Cerebellar nuclear complex (tissue), 1 donor: ENCODE measurements at regions not wholly inside any gene's neighbourhood (a gene's known extent, or its start where the extent isn't known, plus 50 kb on each side); places are given as distances from the start of the nearest gene placed in this dataset.

Experiments used
- DNase-seq, 2 experiments: peaks; one replicate each; lab custom pipeline; 2025; lab: John Stamatoyannopoulos, UW

DNA sequence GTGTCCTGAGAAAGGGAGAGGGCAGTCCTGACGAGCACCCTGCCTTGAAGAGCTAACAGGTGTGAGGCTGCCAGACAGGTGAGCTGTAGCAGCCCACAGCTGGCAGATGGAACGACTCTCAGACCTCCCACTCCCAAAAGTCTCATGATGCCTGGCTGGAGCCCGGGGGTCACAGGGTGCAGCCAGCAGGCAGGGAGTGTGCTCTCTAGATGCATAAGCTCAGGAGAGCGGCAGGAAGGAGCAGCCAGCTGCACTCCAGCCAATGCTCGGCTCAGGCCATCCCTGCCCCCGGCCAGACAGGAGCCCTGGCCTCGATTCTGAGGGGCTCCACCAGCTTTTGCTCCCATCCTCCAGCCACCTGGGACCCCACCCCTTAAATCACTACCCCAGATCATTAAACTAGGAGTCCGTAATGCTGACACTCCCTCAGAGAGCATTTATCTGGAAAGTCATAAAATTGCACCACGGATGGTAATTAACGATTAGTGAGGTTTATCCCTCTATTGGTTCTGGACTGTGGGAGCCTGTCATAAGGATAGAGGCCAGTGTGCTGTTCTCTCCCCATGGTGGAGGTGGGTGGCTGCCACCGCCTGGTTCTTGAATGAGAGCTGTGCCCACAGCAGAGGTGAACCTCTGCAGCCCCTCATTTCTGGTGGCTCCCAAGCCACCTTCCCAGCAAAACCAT is 63.5 kb upstream of the ZMIZ1 start:
- DNase-seq, result no peak

DNA sequence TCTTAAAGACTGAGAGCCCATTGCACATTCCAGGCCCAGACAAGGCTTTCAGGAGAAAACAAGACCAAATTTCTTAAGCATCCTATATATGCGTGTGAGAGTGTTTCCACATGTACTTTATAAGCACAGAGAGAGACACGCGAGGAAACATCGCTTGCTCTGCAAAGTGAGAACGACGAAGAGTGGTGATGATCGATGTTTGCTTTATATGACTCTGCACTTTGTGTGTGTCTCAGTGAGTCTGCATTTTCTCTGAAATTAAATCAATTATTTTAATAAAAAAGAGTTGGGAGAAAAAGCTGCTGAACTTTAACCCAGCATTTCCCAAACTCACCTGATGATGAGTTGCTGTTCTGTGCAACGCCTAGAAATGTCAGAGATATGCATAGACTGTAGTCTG is 61.7 kb upstream of the ZMIZ1 start:
- no peak for DNase-seq

DNA sequence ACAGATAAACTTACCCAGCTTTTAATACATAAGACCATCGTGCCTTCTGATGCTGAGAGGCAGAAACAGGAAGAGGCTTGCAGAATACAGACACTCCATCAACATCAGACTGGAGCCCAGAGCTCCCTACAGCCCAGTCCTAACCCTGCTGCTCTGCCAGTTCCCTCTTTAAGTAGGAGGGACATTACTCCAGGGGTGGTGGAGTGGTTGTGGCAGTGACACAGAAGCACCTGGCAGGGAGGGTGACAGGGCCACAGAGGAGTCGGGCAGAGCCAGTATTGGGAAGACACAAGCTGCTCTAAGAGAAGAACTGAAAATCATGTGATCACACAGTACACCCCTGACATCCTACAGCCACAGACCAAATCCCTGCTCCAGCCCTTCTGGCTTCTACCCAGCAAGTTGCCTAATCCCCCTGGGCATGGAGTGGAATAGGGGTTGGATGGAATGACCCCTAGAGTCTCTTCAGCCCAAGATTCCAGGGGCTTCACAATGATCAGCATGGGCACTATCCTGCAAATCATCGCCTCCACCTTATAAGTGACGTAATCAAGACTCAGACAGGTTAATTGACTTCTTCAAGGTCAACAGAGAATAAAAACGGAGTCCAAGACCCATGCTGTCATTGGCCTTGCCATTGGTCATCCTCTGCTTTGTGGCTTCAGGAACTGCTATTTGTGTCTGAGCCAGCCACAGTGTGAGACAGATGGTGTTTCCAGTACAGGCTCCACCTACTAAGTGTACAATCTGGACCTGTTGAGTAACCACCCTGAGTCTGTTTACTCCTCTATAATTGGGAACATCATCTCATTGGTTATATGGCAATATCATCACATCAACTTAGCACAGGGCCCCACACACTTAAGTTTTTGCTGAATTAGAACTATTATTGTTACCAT is 61.1 kb upstream of the ZMIZ1 start:
- peak; percentile 81 to 94 for DNase-seq

DNA sequence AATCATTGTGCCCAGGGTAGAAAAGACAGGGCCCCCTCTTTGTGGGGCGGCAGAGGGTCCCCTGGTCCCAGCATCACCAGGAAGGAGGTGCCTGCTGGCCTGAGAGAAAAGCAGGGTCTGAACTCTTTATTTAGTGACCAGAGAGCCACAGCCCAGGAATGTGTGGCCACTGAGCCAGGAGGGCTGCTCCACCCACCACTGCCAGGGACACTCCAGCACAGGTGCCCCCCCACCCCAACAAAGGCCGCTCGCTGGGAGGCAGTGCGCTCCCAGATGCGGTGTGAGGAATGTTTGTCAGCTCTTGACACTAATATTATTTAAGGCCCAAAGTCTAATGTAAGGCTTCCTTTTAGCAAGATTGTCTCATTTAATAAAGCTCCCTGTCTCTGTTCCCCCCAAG is 59.6 kb upstream of the ZMIZ1 start:
- DNase-seq, result no peak

DNA sequence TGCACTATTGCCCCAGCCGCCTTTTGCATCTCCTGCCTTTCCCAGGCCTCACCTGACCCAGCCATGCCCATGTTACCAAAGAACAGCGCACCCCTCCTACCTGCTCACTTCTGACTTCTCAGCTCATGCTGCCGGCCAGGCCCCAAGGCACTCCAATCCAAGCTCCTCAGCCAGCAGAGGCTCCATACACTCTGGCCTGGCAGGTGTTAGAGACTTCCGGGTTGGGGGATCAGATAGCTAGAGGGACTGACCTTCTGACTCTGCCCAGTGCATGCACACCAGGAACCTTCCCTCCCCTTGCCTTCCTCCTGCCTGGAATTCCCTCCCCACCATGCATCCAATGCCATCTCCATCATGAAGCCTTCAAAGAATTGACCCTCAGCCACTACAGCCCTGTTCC is 56.2 kb upstream of the ZMIZ1 start:
- DNase-seq, result no peak

DNA sequence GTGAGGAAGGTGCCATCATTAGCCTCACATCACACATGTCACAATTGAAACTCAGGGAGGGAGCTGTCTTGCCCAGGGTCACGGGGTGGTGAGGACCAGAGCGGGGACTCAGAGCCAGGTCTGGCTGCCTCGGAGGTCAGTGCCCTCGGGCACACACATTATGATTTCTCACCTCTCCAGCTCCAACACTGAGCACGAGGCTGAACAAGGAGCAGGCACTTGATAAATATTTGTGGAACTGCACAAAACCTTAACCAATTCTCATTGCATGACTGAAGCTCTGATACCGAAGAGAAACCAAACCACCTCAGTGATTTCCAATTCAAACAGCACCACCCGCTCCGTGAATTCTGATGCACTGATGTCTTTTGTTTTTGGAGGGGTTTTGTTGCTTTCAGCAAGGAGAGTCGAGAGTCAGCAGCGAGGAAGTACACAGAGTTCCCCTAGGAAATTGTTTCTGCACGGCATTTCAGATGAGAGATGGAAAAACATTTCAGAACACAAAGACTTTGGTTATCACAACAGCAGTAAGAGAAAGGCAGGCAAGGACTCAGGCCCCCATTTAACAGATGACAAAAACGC is 55.3 kb upstream of the ZMIZ1 start:
- no peak for DNase-seq

DNA sequence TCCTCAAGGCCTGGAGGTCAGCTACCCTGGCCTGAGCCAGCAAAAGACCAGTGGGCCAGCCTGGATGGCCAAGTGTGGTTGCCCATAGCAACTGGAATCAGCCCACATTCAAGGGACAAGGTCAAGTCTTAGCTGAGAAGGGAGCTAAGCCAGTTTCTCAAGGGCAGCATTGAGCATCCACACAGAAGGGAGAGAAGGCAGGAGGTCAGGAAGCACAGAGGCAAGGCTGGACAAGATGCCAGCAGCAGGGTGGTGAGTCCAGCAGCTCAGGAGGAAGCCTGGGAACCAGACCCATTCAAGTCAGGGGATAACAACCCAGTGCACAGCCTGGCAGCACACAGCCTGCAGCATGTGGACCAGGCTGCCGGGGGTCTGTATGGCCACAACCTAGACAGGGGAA is 54.0 kb upstream of the ZMIZ1 start:
- peak; percentile 82 to 96 for DNase-seq

DNA sequence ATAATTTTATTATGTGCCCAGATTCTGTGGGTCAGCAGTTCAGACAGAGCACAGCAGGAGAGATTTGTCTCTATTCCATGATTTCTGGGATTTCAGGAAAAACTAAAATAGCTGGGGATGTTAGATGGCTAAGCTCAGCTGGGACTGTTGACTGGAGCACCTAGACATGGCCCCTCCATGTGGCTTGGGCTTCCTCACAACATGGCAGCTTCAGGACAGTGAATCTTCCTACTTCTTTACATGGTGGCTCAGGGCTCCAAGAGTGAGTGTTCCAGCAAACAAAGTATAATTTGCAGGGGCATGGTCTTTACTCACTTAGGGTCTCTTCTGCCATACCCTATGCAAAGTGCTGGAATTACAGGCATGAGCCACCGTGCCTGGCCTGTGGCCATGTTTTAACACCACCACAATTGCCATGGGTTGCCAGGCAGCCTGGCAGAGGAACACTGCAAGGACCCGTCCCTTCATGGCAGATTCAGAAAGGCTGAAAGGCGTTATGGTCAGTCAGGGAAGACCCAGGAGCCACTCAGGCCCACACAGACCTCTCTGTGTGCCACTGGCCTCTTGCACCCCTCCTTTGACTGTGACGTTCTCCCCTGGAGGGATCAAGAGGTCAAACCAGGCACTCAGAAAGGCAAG is 50.8 kb upstream of the ZMIZ1 start:
- no peak for DNase-seq

DNA sequence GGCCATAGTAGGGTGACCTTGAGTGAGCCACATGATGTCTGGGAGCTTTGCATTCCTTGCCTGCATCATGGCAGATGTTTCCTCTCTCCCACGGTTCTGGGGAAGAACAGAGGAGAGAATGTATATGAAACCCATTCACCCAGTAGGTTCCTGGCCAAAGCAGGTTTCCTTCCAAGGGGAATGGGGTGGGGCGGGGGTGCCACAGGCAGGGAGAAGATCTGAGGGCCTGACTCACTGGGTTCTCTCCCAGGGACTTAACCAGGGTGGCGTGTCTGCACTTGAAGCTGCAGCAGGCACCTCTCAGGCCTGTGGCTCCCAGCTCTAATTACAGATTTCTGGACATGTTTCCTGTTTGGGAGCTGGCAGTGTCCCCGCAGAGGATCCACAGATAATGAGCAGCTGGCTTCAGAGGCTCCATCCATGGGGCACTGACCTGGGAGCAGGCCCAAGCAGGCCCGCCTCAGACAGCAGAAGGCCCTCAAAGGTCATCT is 50.2 kb upstream of the ZMIZ1 start:
- DNase-seq, result no peak
